ENCODE measurements at regions not wholly inside any gene's neighbourhood (a gene's known extent, or its start where the extent isn't known, plus 50 kb on each side); places are given as distances from the start of the nearest gene placed in this dataset.

GRCh38 chr15:67892559-67893377 lies 52.9 kb upstream of the RNU6-1 start:
- CTCF ChIA-PET: no interaction called here
- DNase-seq (ENCODE audit: low read depth): no peak
- TF ChIP-seq, protein P1, sequence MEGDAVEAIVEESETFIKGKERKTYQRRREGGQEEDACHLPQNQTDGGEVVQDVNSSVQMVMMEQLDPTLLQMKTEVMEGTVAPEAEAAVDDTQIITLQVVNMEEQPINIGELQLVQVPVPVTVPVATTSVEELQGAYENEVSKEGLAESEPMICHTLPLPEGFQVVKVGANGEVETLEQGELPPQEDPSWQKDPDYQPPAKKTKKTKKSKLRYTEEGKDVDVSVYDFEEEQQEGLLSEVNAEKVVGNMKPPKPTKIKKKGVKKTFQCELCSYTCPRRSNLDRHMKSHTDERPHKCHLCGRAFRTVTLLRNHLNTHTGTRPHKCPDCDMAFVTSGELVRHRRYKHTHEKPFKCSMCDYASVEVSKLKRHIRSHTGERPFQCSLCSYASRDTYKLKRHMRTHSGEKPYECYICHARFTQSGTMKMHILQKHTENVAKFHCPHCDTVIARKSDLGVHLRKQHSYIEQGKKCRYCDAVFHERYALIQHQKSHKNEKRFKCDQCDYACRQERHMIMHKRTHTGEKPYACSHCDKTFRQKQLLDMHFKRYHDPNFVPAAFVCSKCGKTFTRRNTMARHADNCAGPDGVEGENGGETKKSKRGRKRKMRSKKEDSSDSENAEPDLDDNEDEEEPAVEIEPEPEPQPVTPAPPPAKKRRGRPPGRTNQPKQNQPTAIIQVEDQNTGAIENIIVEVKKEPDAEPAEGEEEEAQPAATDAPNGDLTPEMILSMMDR (IDR thresholded peaks at IDR 0.05; ENCODE audit: insufficient read depth, low read depth, low read length): no peak
- Histone ChIP-seq H3K27me3 (ENCODE audit: control insufficient read depth, insufficient read depth, low read length) (peaks cover 6% of the 10 kb centered on the region; the same call in 1 of the 2 replicates), H3K4me3 (ENCODE audit: low read depth, low read length) (no peak overlapping the region), H3K36me3 (ENCODE audit: control insufficient read depth, insufficient read depth, low read length) (no peaks in the 10 kb centered on the region)
- POLR2A ChIA-PET: no interaction called here

DNA sequence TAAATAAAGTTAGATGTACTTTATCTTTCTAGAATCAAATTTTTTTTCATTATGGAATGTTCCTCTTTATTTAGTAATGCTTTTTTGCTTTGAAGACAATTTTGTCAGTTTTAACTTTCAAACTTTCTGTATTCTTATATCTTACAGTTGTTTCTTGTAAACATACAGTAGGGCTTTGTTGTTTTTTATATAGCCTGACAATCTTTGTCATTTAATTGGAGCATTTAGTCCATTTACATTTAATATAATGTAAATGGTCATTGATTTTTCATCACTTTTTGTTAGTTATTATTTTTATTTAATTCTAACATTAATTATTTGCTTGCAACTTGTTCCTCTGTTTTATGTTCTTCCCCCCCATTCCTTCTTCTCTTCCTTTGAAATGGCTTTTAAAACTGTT lies 55.4 kb upstream of the RNU6-1 start:
- CTCF ChIA-PET: no interaction called here
- TF ChIP-seq, protein P1 (IDR thresholded peaks at IDR 0.05; ENCODE audit: insufficient read depth, low read depth, low read length): no peak
- POLR2A ChIA-PET: no interaction called here

GRCh38 chr15:67897646-67898339 lies 57.9 kb upstream of the RNU6-1 start:
- ChIA-PET POLR2A (interaction anchor here (0.6 kb wide), 1 partner anchor 719 kb away, joined by 3 read pairs; no protein-coding TSS in a partner anchor), CTCF (interaction anchor here (1.6 kb wide), 1 partner anchor 257 kb away, joined by 3 read pairs; no protein-coding TSS in a partner anchor)
- Histone ChIP-seq H3K27me3 (ENCODE audit: control insufficient read depth, insufficient read depth, low read length) (no peaks in the 10 kb centered on the region), H3K36me3 (ENCODE audit: control insufficient read depth, insufficient read depth, low read length) (no peaks in the 10 kb centered on the region), H3K4me3 (ENCODE audit: low read depth, low read length) (no peak overlapping the region)
- TF ChIP-seq, protein P1 (IDR thresholded peaks at IDR 0.05; ENCODE audit: insufficient read depth, low read depth, low read length): no peak
- DNase-seq (ENCODE audit: low read depth): no peak

More for the DNA sequence above, 55.4 kb upstream of the RNU6-1 start:
- H3K4me3 ChIP-seq (ENCODE audit: low read depth, low read length): no peak overlapping the region
- 0 out of 2 replicates have a peak, but pooled peaks cover 2% of the 10 kb centered on the region for H3K27me3 ChIP-seq (ENCODE audit: control insufficient read depth, insufficient read depth, low read length)
- DNase-seq (ENCODE audit: low read depth): no peak
- H3K36me3 ChIP-seq (ENCODE audit: control insufficient read depth, insufficient read depth, low read length): no peaks in the 10 kb centered on the region

GRCh38 chr15:67899596-67900283 lies 59.9 kb upstream of the RNU6-1 start:
- no peak for DNase-seq (ENCODE audit: low read depth)
- POLR2A ChIA-PET: interaction anchor here (0.6 kb wide), 1 partner anchor 74 kb away, joined by 3 read pairs; no protein-coding TSS in a partner anchor
- H3K4me3 ChIP-seq (ENCODE audit: low read depth, low read length): no peak overlapping the region

More at GRCh38 chr15:67899596-67900283, 59.9 kb upstream of the RNU6-1 start:
- CTCF ChIA-PET: interaction anchor here (0.6 kb wide), 1 partner anchor 25 kb away, joined by 3 read pairs; no protein-coding TSS in a partner anchor
- no peaks in the 10 kb centered on the region for H3K27me3 ChIP-seq (ENCODE audit: control insufficient read depth, insufficient read depth, low read length)
- no peaks in the 10 kb centered on the region for H3K36me3 ChIP-seq (ENCODE audit: control insufficient read depth, insufficient read depth, low read length)
- TF ChIP-seq, protein P1 (IDR thresholded peaks at IDR 0.05; ENCODE audit: insufficient read depth, low read depth, low read length): no peak
